Muscle layer of colon (tissue), 2 donors: ENCODE measurements at regions not wholly inside any gene's neighbourhood (a gene's known extent, or its start where the extent isn't known, plus 50 kb on each side); places are given as distances from the start of the nearest gene placed in this dataset.
"Not testable (repeated sequence)": the region's sequence is repeated elsewhere in the genome, so short reads cannot be mapped to it uniquely, and the experiment has no call there.

Experiments used
- H3K27ac ChIP-seq: one replicate; pipeline ENCODE4 v1.7.0; 2013; ENCODE audit warnings: low read depth, mild to moderate bottlenecking, low read length, moderate library complexity
- H3K27me3 ChIP-seq, 2 donors: one replicate each; pipeline ENCODE4 v1.7.0; 2013; ENCODE audit warnings: low read length in 2 of 2, mild to moderate bottlenecking in 2 of 2; ENCODE audit not compliant: insufficient read depth in 2 of 2, control insufficient read depth in 1 of 2
- H3K36me3 ChIP-seq: one replicate; pipeline ENCODE4 v1.7.0; 2013; ENCODE audit warnings: mild to moderate bottlenecking, low read length; ENCODE audit not compliant: insufficient read depth
- H3K4me1 ChIP-seq: one replicate; pipeline ENCODE4 v1.7.0; 2013; ENCODE audit warnings: mild to moderate bottlenecking, low read length; ENCODE audit not compliant: insufficient read depth
- H3K4me3 ChIP-seq, 2 donors: one replicate each; pipeline ENCODE4 v1.7.0; 2013; ENCODE audit warnings: low read length in 2 of 2, low read depth in 1 of 2, mild to moderate bottlenecking in 1 of 2, moderate library complexity in 1 of 2
- H3K9ac ChIP-seq: one replicate; pipeline ENCODE4 v1.7.0; 2013; ENCODE audit warnings: low read length
- H3K9me3 ChIP-seq: one replicate; pipeline ENCODE4 v1.7.0; 2013; ENCODE audit warnings: mild to moderate bottlenecking, low read length
- donor health status: abdominal sarcoma.
- donor health status: Adenocarcinoma of cecum.

- not testable (repeated sequence) for H3K27ac ChIP-seq, H3K27me3 ChIP-seq, H3K36me3 ChIP-seq, H3K9me3 ChIP-seq, H3K4me3 ChIP-seq, H3K9ac ChIP-seq, H3K4me1 ChIP-seq
Measured at GRCh38 chr20:30624310-30624709, 633.2 kb upstream of the DEFB115 start.

GRCh38 chr20:30629376-30629775 is 628.1 kb upstream of the DEFB115 start:
- not testable (repeated sequence) for H3K27ac ChIP-seq, H3K36me3 ChIP-seq, H3K27me3 ChIP-seq, H3K9me3 ChIP-seq, H3K9ac ChIP-seq, H3K4me3 ChIP-seq, H3K4me1 ChIP-seq

- no peaks in the 10 kb centered on the region for H3K4me1 ChIP-seq
- no peak overlapping the region for H3K27ac ChIP-seq
- H3K36me3 ChIP-seq = no peaks in the 10 kb centered on the region
- H3K4me3 ChIP-seq = no peak overlapping the region
- H3K9ac ChIP-seq = no peak overlapping the region
- H3K27me3 ChIP-seq = no peaks in the 10 kb centered on the region
- H3K9me3 ChIP-seq = no peaks in the 10 kb centered on the region
Measured at GRCh38 chr20:30630761-30631160, 626.7 kb upstream of the DEFB115 start.

GRCh38 chr20:30631261-30631789 is 626.1 kb upstream of the DEFB115 start:
- not testable (repeated sequence) for H3K36me3 ChIP-seq, H3K4me3 ChIP-seq, H3K9me3 ChIP-seq, H3K27me3 ChIP-seq, H3K9ac ChIP-seq, H3K27ac ChIP-seq, H3K4me1 ChIP-seq

GRCh38 chr20:30632773-30633172 is 624.7 kb upstream of the DEFB115 start:
- not testable (repeated sequence) for H3K27ac ChIP-seq, H3K9ac ChIP-seq, H3K9me3 ChIP-seq, H3K4me1 ChIP-seq, H3K27me3 ChIP-seq, H3K4me3 ChIP-seq, H3K36me3 ChIP-seq

GRCh38 chr20:30641522-30641921 is 615.9 kb upstream of the DEFB115 start:
- H3K9me3 ChIP-seq, H3K27ac ChIP-seq, H3K4me1 ChIP-seq, H3K4me3 ChIP-seq, H3K27me3 ChIP-seq, H3K36me3 ChIP-seq, H3K9ac ChIP-seq: not testable (repeated sequence)

GRCh38 chr20:30660982-30661381 is 596.5 kb upstream of the DEFB115 start:
- H3K4me3 ChIP-seq, H3K9me3 ChIP-seq, H3K9ac ChIP-seq, H3K4me1 ChIP-seq, H3K27ac ChIP-seq, H3K36me3 ChIP-seq, H3K27me3 ChIP-seq: not testable (repeated sequence)

- not testable (repeated sequence) for H3K27ac ChIP-seq, H3K9ac ChIP-seq, H3K9me3 ChIP-seq, H3K36me3 ChIP-seq, H3K27me3 ChIP-seq, H3K4me3 ChIP-seq, H3K4me1 ChIP-seq
Measured at GRCh38 chr20:30668418-30668817, 589.0 kb upstream of the DEFB115 start.

GRCh38 chr20:30669330-30670029 is 588.0 kb upstream of the DEFB115 start:
- not testable (repeated sequence) for H3K4me1 ChIP-seq, H3K27me3 ChIP-seq, H3K4me3 ChIP-seq, H3K9ac ChIP-seq, H3K27ac ChIP-seq, H3K9me3 ChIP-seq, H3K36me3 ChIP-seq

- H3K4me3 ChIP-seq, H3K27me3 ChIP-seq, H3K36me3 ChIP-seq, H3K4me1 ChIP-seq, H3K9ac ChIP-seq, H3K27ac ChIP-seq, H3K9me3 ChIP-seq: not testable (repeated sequence)
Measured at GRCh38 chr20:30671120-30671519, 586.3 kb upstream of the DEFB115 start.

- not testable (repeated sequence) for H3K4me1 ChIP-seq, H3K27ac ChIP-seq, H3K27me3 ChIP-seq, H3K4me3 ChIP-seq, H3K36me3 ChIP-seq, H3K9me3 ChIP-seq, H3K9ac ChIP-seq
Measured at GRCh38 chr20:30675988-30676564, 581.4 kb upstream of the DEFB115 start.

GRCh38 chr20:30682236-30682635 is 575.2 kb upstream of the DEFB115 start:
- not testable (repeated sequence) for H3K4me1 ChIP-seq, H3K9me3 ChIP-seq, H3K36me3 ChIP-seq, H3K27ac ChIP-seq, H3K27me3 ChIP-seq, H3K4me3 ChIP-seq, H3K9ac ChIP-seq
